ENCODE measurements at regions not wholly inside any gene's neighbourhood (a gene's known extent, or its start where the extent isn't known, plus 50 kb on each side); places are given as distances from the start of the nearest gene placed in this dataset.

- H3K9me2 ChIP-seq (replicated peaks; ENCODE audit: control insufficient read depth, low read length) = no peaks in the 10 kb centered on the region
- H3K4me1 ChIP-seq (ENCODE audit: control insufficient read depth, low read length) = no peaks in the 10 kb centered on the region
- no peaks in the 10 kb centered on the region for H3K36me3 ChIP-seq (ENCODE audit: control insufficient read depth, low read length)
- H4K20me1 ChIP-seq (ENCODE audit: control insufficient read depth, insufficient read depth, low read depth, low read length) = no peaks in the 10 kb centered on the region
- no peak overlapping the region for H3K27ac ChIP-seq (ENCODE audit: low read depth, low read length)
- TF ChIP-seq CTCF (IDR thresholded peaks at IDR 0.05; ENCODE audit: low read depth, low read length, poor library complexity, severe bottlenecking) (no peak), EZH2phosphoT487 (IDR thresholded peaks at IDR 0.05; ENCODE audit: borderline replicate concordance, low read length) (no peak)
- no peak overlapping the region for H3K4me3 ChIP-seq (ENCODE audit: low read length)
- H3K4me2 ChIP-seq (ENCODE audit: low read length) = no peak overlapping the region
- no peaks in the 10 kb centered on the region for H3K27me3 ChIP-seq (ENCODE audit: control insufficient read depth, low read length)
- no peaks in the 10 kb centered on the region for H3K9me3 ChIP-seq (ENCODE audit: control insufficient read depth, insufficient read depth, low read length)
- H3F3A ChIP-seq (ENCODE audit: control insufficient read depth, insufficient read depth) = no peaks in the 10 kb centered on the region
- H3K79me2 ChIP-seq (ENCODE audit: control insufficient read depth, low read length) = no peaks in the 10 kb centered on the region
These were observed 377.2 kb downstream of the EN1 start for GRCh38 chr2:118470297-118470696.

- Histone ChIP-seq H3K9me3 (ENCODE audit: control insufficient read depth, insufficient read depth, low read length) (no peaks in the 10 kb centered on the region), H3K4me1 (ENCODE audit: control insufficient read depth, low read length) (no peaks in the 10 kb centered on the region)
These were observed 378.3 kb downstream of the EN1 start for GRCh38 chr2:118469103-118469502.

GRCh38 chr2:118464546-118465265, 376.4 kb downstream of the INSIG2 start:
- Histone ChIP-seq H3K27me3 (ENCODE audit: control insufficient read depth, low read length) (no peaks in the 10 kb centered on the region), H3F3A (ENCODE audit: control insufficient read depth, insufficient read depth) (no peaks in the 10 kb centered on the region), H3K9me2 (replicated peaks; ENCODE audit: control insufficient read depth, low read length) (no peaks in the 10 kb centered on the region), H3K9me3 (ENCODE audit: control insufficient read depth, insufficient read depth, low read length) (no peaks in the 10 kb centered on the region), H3K36me3 (ENCODE audit: control insufficient read depth, low read length) (no peaks in the 10 kb centered on the region), H3K27ac (ENCODE audit: low read depth, low read length) (no peak overlapping the region), H3K4me3 (ENCODE audit: low read length) (no peak overlapping the region), H3K79me2 (ENCODE audit: control insufficient read depth, low read length) (no peaks in the 10 kb centered on the region), H4K20me1 (ENCODE audit: control insufficient read depth, insufficient read depth, low read depth, low read length) (no peaks in the 10 kb centered on the region), H3K4me2 (ENCODE audit: low read length) (no peak overlapping the region), H3K4me1 (ENCODE audit: control insufficient read depth, low read length) (no peaks in the 10 kb centered on the region)
- no peak for TF ChIP-seq CTCF (IDR thresholded peaks at IDR 0.05; ENCODE audit: low read depth, low read length, poor library complexity, severe bottlenecking)
- TF ChIP-seq EZH2phosphoT487 (IDR thresholded peaks at IDR 0.05; ENCODE audit: borderline replicate concordance, low read length) = no peak

More at GRCh38 chr2:118469103-118469502, 378.3 kb downstream of the EN1 start:
- H4K20me1 ChIP-seq (ENCODE audit: control insufficient read depth, insufficient read depth, low read depth, low read length) = no peaks in the 10 kb centered on the region
- no peak overlapping the region for H3K27ac ChIP-seq (ENCODE audit: low read depth, low read length)
- no peaks in the 10 kb centered on the region for H3K79me2 ChIP-seq (ENCODE audit: control insufficient read depth, low read length)
- no peaks in the 10 kb centered on the region for H3K36me3 ChIP-seq (ENCODE audit: control insufficient read depth, low read length)
- no peak overlapping the region for H3K4me2 ChIP-seq (ENCODE audit: low read length)
- no peaks in the 10 kb centered on the region for H3F3A ChIP-seq (ENCODE audit: control insufficient read depth, insufficient read depth)
- TF ChIP-seq EZH2phosphoT487 (IDR thresholded peaks at IDR 0.05; ENCODE audit: borderline replicate concordance, low read length) (no peak), CTCF (IDR thresholded peaks at IDR 0.05; ENCODE audit: low read depth, low read length, poor library complexity, severe bottlenecking) (no peak)
- no peaks in the 10 kb centered on the region for H3K27me3 ChIP-seq (ENCODE audit: control insufficient read depth, low read length)
- no peak overlapping the region for H3K4me3 ChIP-seq (ENCODE audit: low read length)
- H3K9me2 ChIP-seq (replicated peaks; ENCODE audit: control insufficient read depth, low read length) = no peaks in the 10 kb centered on the region

All from DOHH2 (cell line).